Neural progenitor cell (in vitro differentiated cells): ENCODE measurements at regions not wholly inside any gene's neighbourhood (a gene's known extent, or its start where the extent isn't known, plus 50 kb on each side); places are given as distances from the start of the nearest gene placed in this dataset.

Experiments used
- EZH2 ChIP-seq: fragments of 200-600 bp; sonication (generic); IDR thresholded peaks from 2 replicates; pipeline ENCODE4 v1.6.1; 2017; ENCODE audit warnings: antibody characterized with exemption, mild to moderate bottlenecking, moderate library complexity
- EZH2phosphoT487 ChIP-seq: fragments of 200-600 bp; sonication (generic); IDR thresholded peaks from 2 replicates; pipeline ENCODE4 v1.6.1; 2017; ENCODE audit warnings: antibody characterized with exemption
- TF ChIP-seq, protein P1 (sequence below): fragments of 200-600 bp; sonication (generic); IDR thresholded peaks from 2 replicates; pipeline ENCODE4 v1.5.1; 2017; ENCODE audit warnings: antibody characterized with exemption, mild to moderate bottlenecking

DNA sequence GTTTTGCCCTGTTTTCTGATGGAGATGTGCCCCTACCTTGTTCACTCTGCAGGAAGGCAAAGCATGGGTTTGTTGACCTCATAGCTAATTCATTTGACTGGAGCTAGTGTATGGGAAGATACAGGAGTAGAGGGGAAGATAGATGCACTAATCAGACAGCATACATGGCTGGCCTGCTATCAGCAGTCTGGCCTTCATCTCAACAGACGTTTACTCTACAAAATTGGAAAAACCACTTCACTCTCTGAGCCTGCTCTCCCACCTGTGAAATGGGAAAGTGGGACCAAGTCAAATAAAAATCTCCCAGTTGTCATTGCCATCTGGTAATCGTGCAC lies 235.2 kb upstream of the RAB4A start:
- no peak for TF ChIP-seq EZH2
- TF ChIP-seq, protein P1, sequence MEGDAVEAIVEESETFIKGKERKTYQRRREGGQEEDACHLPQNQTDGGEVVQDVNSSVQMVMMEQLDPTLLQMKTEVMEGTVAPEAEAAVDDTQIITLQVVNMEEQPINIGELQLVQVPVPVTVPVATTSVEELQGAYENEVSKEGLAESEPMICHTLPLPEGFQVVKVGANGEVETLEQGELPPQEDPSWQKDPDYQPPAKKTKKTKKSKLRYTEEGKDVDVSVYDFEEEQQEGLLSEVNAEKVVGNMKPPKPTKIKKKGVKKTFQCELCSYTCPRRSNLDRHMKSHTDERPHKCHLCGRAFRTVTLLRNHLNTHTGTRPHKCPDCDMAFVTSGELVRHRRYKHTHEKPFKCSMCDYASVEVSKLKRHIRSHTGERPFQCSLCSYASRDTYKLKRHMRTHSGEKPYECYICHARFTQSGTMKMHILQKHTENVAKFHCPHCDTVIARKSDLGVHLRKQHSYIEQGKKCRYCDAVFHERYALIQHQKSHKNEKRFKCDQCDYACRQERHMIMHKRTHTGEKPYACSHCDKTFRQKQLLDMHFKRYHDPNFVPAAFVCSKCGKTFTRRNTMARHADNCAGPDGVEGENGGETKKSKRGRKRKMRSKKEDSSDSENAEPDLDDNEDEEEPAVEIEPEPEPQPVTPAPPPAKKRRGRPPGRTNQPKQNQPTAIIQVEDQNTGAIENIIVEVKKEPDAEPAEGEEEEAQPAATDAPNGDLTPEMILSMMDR: no peak
- no peak for TF ChIP-seq EZH2phosphoT487
